Chondrocyte (in vitro differentiated cells): ENCODE measurements at regions not wholly inside any gene's neighbourhood (a gene's known extent, or its start where the extent isn't known, plus 50 kb on each side); places are given as distances from the start of the nearest gene placed in this dataset.
"Not testable (repeated sequence)": the region's sequence is repeated elsewhere in the genome, so short reads cannot be mapped to it uniquely, and the experiment has no call there.

Experiments used
- DNase-seq: peaks from one replicate; pipeline ENCODE4 v3.0.0; 2021; ENCODE audit warnings: mixed read lengths, low spot score
- H3K27ac Mint-ChIP-seq: one replicate; pipeline ENCODE4 v1.8.0; 2021; ENCODE audit warnings: mild to moderate bottlenecking, moderate library complexity, mixed read lengths; ENCODE audit not compliant: unreplicated experiment
- H3K27me3 Mint-ChIP-seq: 2 replicates; pipeline ENCODE4 v1.8.0; 2021; ENCODE audit warnings: low read depth, mixed read lengths
- H3K36me3 Mint-ChIP-seq: 2 replicates; pipeline ENCODE4 v1.8.0; 2021; ENCODE audit warnings: low read depth, mixed read lengths
- H3K4me1 Mint-ChIP-seq: 2 replicates; pipeline ENCODE4 v1.8.0; 2021; ENCODE audit warnings: low read depth, mild to moderate bottlenecking, mixed read lengths
- H3K4me3 Mint-ChIP-seq: one replicate; pipeline ENCODE4 v1.8.0; 2021; ENCODE audit warnings: mild to moderate bottlenecking, moderate library complexity, mixed read lengths; ENCODE audit not compliant: unreplicated experiment
- H3K9me3 Mint-ChIP-seq: 2 replicates; pipeline ENCODE4 v1.8.0; 2021; ENCODE audit warnings: low read depth, mixed read lengths
- TF ChIP-seq, protein P1 (sequence below): fragments of 200-600 bp; sonication (generic); IDR thresholded peaks from 2 replicates; pipeline ENCODE4 v1.5.0; 2021; ENCODE audit warnings: antibody characterized with exemption, mild to moderate bottlenecking, moderate library complexity

DNA sequence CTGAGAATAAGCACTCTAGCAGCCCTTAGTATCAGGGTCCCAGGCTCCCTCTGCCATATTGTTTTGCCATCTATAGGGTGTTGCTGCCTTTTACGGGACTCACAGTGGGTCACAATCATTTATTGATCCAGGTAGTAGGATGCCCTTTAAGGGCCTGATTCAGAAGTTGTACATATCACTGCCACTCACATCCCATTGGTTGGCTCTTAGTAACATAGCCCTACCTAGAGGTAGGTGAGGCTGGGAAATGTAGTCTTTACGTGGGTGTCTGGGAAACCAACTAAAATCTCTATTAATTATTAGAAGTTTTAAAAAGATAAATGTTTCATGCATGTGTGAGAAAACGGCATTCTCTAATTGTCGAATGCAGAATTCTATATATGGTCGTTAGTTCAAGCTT lies 78.8 kb upstream of the ATP5PO start:
- TF ChIP-seq, protein P1, sequence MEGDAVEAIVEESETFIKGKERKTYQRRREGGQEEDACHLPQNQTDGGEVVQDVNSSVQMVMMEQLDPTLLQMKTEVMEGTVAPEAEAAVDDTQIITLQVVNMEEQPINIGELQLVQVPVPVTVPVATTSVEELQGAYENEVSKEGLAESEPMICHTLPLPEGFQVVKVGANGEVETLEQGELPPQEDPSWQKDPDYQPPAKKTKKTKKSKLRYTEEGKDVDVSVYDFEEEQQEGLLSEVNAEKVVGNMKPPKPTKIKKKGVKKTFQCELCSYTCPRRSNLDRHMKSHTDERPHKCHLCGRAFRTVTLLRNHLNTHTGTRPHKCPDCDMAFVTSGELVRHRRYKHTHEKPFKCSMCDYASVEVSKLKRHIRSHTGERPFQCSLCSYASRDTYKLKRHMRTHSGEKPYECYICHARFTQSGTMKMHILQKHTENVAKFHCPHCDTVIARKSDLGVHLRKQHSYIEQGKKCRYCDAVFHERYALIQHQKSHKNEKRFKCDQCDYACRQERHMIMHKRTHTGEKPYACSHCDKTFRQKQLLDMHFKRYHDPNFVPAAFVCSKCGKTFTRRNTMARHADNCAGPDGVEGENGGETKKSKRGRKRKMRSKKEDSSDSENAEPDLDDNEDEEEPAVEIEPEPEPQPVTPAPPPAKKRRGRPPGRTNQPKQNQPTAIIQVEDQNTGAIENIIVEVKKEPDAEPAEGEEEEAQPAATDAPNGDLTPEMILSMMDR: no peak
- Mint-ChIP-seq H3K9me3 (peaks cover 5% of the 10 kb centered on the region), H3K27me3 (peaks cover 1% of the 10 kb centered on the region), H3K4me3 (no peak overlapping the region), H3K4me1 (peaks cover 6% of the 10 kb centered on the region), H3K36me3 (peaks cover 3% of the 10 kb centered on the region), H3K27ac (no peak overlapping the region)
- DNase-seq: no peak

DNA sequence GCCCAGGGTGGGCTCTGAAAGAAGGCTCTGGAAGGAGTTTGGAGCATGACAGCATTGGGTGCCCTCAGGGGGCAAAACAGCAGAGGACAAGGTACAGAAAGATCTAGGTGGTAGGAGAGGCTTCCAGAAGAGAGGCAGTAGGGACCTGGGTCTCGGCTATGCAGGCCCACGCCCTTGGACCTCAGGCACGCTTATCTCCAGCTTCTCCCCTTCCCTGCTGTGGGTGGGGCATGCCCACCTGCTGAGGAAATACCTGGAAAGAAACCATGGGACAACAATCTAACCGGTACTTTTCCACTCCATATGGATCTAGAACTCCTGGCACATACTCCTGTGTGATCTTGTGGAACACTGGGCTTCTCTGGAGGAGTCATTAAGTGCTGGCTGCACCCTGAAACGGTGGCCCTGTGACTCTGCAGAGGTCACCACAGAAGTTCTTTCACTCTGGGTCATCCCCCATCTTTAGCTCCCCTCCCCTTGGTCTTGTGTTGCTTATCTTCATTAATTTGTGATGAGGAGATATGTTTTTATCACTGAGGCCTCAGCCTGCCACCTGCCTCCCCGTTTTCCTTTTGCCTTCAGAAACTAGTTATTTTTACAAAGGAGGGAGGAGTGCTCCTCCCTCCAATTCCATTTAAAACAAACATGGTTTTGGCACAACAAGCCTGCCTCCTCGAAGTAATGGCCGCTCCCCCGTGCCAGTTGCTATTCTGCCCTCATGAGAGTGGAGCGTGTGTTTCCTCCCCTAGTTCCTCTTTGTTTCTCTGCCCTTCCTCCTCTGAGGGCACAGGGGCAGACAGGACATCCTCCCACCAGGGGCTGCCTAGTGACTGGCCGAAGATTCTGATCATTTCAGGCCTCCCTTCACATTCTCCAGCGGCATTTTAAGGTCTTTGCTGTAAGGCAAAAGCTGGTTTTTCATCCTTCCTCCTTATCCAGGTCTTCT lies 78.0 kb upstream of the ATP5PO start:
- peaks cover 5% of the 10 kb centered on the region for H3K9me3 Mint-ChIP-seq
- H3K36me3 Mint-ChIP-seq: peaks cover 3% of the 10 kb centered on the region
- H3K27ac Mint-ChIP-seq: no peak overlapping the region
- peaks cover 6% of the 10 kb centered on the region for H3K4me1 Mint-ChIP-seq
- no peak overlapping the region for H3K4me3 Mint-ChIP-seq
- TF ChIP-seq, protein P1: no peak
- peaks cover 1% of the 10 kb centered on the region for H3K27me3 Mint-ChIP-seq
- no peak for DNase-seq

DNA sequence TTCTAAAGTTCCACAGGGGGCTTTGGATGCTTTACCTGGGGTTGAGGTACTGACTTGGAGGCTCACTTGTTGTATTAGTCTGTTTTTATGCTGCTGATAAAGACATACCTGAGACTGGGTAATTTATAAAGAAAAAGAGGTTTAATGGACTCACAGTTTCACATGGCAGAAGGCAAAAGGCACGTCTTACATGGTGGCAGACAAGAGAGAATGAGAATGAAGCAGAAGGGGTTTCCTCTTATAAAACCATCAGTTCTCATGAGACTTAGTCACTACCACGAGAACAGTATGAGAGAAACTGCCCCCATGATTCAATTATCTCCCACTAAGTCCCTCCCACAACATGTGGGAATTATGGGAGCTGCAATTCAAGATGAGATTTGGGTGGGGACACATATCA lies 76.8 kb upstream of the ATP5PO start:
- H3K27ac Mint-ChIP-seq, DNase-seq, H3K9me3 Mint-ChIP-seq, H3K27me3 Mint-ChIP-seq, H3K4me1 Mint-ChIP-seq, H3K36me3 Mint-ChIP-seq, H3K4me3 Mint-ChIP-seq: not testable (repeated sequence)

DNA sequence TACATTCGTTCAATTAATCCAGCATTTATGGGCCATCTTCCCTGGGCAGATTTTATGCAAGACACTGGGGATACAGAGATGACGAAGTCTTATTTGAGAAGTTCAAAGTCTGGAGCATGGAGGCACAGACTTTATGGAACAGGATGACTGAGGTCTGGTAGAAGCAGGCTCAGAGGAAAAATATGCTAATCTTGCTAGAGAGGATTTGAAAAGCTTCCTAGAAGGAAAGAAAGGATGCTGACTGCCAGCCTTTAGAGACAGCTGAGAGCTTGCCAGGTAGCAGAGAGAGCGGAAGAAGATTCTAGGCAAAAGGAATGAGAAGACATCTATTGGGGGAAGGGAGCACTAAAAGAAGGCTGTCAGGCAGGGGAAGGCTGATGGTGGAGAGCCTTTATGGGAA lies 75.5 kb upstream of the ATP5PO start:
- Mint-ChIP-seq H3K4me1 (peaks cover 6% of the 10 kb centered on the region), H3K27me3 (peaks cover 5% of the 10 kb centered on the region), H3K36me3 (no peaks in the 10 kb centered on the region), H3K4me3 (no peak overlapping the region), H3K27ac (no peak overlapping the region), H3K9me3 (no peaks in the 10 kb centered on the region)
- DNase-seq: no peak
- TF ChIP-seq, protein P1: no peak

DNA sequence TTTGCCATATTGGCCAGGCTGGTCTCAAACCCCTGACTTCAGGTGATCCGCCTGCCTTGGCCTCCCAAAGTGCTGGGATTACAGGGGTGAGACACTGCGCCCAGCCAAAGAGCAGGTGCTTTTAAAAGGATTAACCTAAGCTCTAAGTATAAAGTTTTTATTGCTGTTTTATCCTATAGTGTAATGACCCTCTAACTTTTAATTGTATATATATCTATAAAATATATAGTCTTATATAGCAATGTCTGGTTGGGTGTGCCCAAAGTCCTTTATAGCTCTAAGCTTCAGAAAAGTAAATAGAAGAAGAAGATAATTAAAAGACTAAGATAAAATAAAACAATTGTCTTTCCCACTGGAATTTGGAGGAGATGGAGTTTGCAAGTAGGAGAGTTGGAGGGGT lies 73.8 kb upstream of the ATP5PO start:
- Mint-ChIP-seq H3K27ac (no peak overlapping the region), H3K36me3 (no peaks in the 10 kb centered on the region), H3K4me3 (no peak overlapping the region), H3K4me1 (peaks cover 6% of the 10 kb centered on the region), H3K27me3 (peaks cover 7% of the 10 kb centered on the region), H3K9me3 (no peaks in the 10 kb centered on the region)
- TF ChIP-seq, protein P1: no peak
- no peak for DNase-seq
